KBM-7 (cell line): ENCODE measurements at regions not wholly inside any gene's neighbourhood (a gene's known extent, or its start where the extent isn't known, plus 50 kb on each side); places are given as distances from the start of the nearest gene placed in this dataset.

ENCODE experiments used
- DNase-seq: peaks from one replicate; pipeline ENCODE4 v3.0.0-alpha.2; 2015
- in situ Hi-C: fragments of 300-500 bp; cut with MboI; formaldehyde crosslinking; loops from 2 replicates; pipeline ENCODE4 v1.14.3; 2020; ENCODE audit warnings: low sequenced_read_pairs, low pct_unique_long_range_greater_than_20kb, mixed read lengths

- DNase-seq, result no peak
- in situ Hi-C loops, result no loop called here
These were observed 312.1 kb upstream of the MEOX2 start for GRCh38 chr7:15998617-15999016.

- in situ Hi-C loops, result no loop called here
- DNase-seq, result no peak
These were observed 308.5 kb upstream of the MEOX2 start for GRCh38 chr7:15995027-15995426.

DNA sequence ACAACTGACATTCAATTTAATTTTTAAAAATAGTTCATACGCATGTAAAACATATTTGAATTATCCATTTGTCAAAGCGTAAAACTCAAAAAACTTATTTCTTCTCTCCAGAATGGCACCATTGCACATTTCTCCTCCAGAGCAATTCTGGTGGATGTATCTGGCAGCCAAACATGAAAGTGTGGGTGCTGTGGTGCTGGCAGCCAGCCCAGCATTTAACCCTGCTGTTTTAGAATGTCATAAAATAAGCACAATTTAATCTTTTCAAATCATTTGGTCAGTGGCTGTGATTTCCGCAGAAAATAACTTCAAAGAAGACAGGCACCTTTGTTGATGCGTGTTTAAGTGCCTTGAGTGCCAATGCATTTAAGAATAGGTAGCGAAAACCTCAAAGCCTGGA is 302.7 kb upstream of the MEOX2 start:
- DNase-seq, result no peak
- in situ Hi-C loops, result no loop called here

DNA sequence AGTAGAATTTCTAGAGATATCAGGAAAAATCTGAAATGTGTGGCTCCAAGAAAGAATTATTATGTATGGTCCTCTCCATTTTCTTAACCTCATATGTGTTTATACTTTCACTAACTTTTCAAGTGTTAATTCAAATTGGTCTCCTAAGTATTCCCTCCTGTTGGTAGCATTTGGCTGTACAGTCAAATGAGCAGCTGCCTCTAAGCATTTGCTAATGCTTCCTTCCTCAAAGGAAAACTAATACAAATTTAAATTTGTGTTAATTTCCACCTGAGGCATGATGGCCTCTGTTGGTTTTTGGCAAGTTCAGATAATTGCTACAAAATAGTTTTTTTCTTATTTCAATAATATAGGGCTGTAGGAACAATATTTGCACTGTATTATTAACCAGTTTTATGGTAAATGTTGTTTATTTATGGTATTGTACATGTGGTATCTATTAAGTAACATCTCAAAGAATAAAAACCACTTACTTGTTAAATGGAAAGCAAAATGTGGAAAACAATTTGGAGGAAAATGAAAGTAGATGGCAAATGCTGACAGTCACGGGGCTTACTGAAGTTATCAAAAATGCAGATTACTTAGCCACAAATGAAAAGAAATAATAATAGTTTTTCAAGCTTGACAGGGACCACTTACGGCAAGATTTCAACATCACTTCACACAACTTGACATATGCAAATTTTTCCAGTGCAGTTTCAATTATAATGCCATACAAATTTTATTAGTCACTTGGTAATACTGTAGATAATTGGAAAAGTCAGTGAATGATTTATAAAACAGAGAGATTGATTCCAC is 299.3 kb upstream of the MEOX2 start:
- in situ Hi-C loops, result no loop called here
- DNase-seq, result no peak

- DNase-seq, result no peak
- in situ Hi-C loops, result no loop called here
These were observed 291.2 kb upstream of the MEOX2 start for GRCh38 chr7:15977663-15978062.

DNA sequence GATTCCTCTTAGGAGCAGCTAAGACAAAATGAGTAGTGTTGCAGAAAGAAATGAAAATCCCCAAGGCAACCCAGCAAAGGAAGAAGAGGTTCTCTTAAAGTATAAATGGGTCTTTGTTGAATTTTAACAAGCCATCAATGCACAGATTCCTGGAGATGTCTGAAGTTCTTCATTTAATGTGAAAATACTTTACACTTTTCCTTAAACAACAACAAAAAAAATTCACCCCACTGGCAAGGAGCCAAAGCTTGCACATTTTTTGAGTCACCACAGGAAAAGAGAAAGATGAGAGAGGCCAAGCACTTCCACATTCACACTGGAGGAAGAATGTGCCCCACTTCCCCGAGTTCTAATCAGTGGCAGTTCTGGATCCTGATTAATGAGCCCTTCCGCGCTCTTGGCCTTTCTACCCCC is 286.4 kb upstream of the MEOX2 start:
- peak; percentile 38 for DNase-seq
- in situ Hi-C loops, result no loop called here

GRCh38 chr7:15967551-15967950 is 281.1 kb upstream of the MEOX2 start:
- in situ Hi-C loops, result no loop called here
- DNase-seq, result no peak

GRCh38 chr7:15967121-15967520 is 280.6 kb upstream of the MEOX2 start:
- in situ Hi-C loops, result no loop called here
- no peak for DNase-seq

DNA sequence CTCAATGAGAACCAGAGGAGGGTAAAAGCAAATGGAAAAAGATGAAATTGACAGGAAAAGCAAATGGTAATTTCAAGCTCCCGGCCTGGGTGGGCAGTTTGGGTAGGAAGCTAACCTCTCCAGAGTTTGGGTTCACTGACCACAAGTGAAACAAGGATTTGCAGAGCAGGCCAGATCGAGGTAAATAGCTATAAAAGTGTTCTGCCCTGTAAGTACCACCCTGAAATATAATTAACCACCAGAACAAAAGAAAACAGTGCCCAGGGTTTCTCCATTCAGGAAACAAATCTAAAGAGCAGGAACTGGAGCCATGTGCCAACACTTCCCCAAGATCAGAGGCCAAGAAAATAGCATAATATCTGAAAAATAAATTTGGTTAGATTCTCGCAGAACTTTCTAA is 276.7 kb upstream of the MEOX2 start:
- in situ Hi-C loops, result no loop called here
- DNase-seq, result no peak

DNA sequence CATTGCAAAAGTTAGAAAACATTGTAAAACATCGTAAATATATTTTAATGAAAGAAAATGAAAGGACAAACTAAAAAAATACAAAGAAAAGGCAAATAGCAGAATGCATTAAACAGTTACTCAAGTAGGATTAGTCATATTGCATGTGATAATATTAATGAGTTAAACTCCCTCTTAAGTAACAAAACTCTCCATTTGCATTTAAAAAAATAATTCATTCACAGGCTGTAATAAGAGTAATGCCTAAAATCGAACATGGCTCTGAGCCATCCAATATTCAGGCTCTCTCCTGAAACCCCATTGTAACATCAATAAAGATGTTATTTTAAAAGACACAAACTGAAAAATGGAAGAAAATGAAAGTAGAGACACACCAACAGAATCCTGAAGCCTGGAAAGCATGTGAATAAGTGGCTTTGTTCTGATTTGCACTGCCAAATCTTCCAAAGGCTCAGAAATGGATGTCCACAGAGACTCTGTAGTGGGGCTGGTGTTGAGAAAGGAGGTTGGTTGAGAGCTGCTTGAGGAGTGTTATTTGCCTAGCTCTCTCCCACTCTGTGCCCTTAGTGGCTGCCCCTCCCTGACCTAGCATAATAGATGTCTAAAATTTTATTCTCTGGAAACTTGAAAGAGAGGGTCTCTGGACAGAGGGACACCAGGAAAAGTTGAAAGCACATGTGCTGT is 268.3 kb upstream of the MEOX2 start:
- in situ Hi-C loops, result no loop called here
- no peak for DNase-seq

- DNase-seq, result no peak
- in situ Hi-C loops, result no loop called here
These were observed 263.8 kb upstream of the MEOX2 start for GRCh38 chr7:15950299-15950698.

- DNase-seq, result no peak
- in situ Hi-C loops, result no loop called here
These were observed 261.3 kb upstream of the MEOX2 start for GRCh38 chr7:15947754-15948153.

GRCh38 chr7:15938115-15938514 is 251.6 kb upstream of the MEOX2 start:
- in situ Hi-C loops, result no loop called here
- no peak for DNase-seq

GRCh38 chr7:15937571-15937970 is 251.1 kb upstream of the MEOX2 start:
- in situ Hi-C loops, result no loop called here
- DNase-seq, result no peak

GRCh38 chr7:15936991-15937390 is 250.5 kb upstream of the MEOX2 start:
- DNase-seq, result no peak
- in situ Hi-C loops, result no loop called here

- DNase-seq, result no peak
These were observed 245.8 kb upstream of the MEOX2 start for GRCh38 chr7:15932318-15932717.

DNA sequence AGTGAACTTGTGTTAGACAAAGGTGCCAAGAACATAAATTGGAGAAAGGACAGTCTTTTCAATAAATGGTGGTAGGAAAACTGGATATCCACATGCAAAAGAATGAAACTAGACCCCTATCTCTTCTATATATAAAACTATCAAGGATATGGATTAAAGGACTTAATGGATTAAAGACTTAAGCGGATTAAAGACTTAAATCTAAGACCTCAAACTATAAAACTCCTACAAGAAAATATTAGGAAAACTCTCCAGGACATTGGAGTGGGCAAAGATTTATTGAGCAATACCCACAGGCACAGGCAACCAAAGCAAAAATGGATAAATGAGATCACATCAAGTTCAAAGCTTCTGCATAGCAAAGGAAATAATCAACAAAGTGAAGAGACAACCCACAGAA is 242.9 kb upstream of the MEOX2 start:
- in situ Hi-C loops, result no loop called here
- DNase-seq, result no peak

More at GRCh38 chr7:15932318-15932717, 245.8 kb upstream of the MEOX2 start:
- in situ Hi-C loops, result no loop called here

DNA sequence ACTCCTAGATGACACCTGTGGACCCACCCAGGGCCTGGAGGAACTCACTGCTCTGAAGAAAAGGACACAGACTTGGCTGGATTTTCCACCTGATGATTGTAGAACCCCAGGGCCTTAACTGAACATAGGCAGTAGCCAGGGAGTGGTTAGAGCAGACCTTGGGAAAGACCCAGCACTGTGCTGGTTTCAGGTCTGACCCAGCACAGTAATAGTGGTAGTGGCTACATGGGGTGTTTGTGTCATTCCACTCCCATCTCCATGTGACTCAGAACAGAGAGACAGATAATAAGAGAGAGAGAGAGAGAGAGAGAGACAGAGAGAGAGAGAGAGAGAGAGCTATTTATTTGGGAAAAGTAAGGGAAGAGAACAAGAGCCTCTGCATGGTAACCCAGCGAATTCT is 239.1 kb upstream of the MEOX2 start:
- DNase-seq, result no peak
- in situ Hi-C loops, result no loop called here

- in situ Hi-C loops, result no loop called here
- no peak for DNase-seq
These were observed 238.4 kb upstream of the MEOX2 start for GRCh38 chr7:15924910-15925309.

DNA sequence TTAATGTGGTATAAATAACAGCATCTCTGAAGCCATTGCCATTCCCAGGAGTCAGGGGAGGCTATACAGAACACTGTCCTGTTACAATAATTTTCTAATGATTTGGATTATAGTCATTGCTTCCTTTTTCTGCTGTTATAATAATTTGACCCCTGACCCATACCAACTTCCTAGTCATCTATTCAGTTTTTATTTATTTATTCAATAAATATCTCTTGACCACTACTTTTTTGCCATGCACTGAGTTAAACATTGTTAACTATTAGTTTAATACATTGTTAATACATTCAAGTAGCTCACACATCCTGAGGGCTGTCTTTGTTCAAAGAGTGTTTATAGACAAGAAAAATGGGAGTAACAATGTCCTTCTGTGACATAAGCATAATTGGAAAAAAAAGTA is 235.5 kb upstream of the MEOX2 start:
- in situ Hi-C loops, result no loop called here
- DNase-seq, result no peak

DNA sequence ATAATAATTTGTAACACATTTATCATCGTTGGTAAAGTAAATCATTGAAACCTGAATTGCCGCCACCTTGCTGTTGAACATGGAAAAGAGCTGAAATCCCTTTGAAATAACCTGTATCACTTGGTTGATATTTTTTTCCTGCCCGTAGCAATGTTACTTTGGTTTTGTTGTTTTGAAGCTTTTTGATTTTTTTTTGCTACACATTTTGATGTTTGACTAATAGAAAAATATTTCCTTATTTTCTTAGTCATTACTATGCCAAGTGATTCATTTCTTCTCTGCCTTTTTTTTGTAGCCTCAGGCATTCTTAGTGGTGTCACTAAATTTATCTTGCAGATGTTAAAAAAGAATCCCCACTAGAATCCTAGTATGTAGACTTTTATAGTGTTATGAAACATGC is 235.1 kb upstream of the MEOX2 start:
- DNase-seq, result no peak
- in situ Hi-C loops, result no loop called here
